Stimulated activated naive CD8-positive, alpha-beta T cell treated with anti-CD3 and anti-CD28 coated beads, Interleukin-15, amount 100 ng/mL, for 72 hours (primary cell): ENCODE measurements at regions not wholly inside any gene's neighbourhood (a gene's known extent, or its start where the extent isn't known, plus 50 kb on each side); places are given as distances from the start of the nearest gene placed in this dataset.
"Not testable (repeated sequence)": the region's sequence is repeated elsewhere in the genome, so short reads cannot be mapped to it uniquely, and the experiment has no call there.

Source experiments
- ATAC-seq: fragments of 150-1000 bp; cut with Tn5 transposase; 2 replicates; pipeline ENCODE4 v1.10.0; 2021; ENCODE audit warnings: mild to moderate bottlenecking, moderate library complexity
- DNase-seq, 2 donors: peaks; one replicate each; pipeline ENCODE4 v3.0.0; 2021 to 2022
- H3K27ac Mint-ChIP-seq, 2 donors: one replicate each; pipeline ENCODE4 v1.8.0; 2022; ENCODE audit warnings: mild to moderate bottlenecking in 2 of 2, mixed read lengths in 2 of 2, moderate library complexity in 2 of 2
- H3K27me3 Mint-ChIP-seq: one replicate; pipeline ENCODE4 v1.8.0; 2022; ENCODE audit warnings: mixed read lengths
- H3K4me1 Mint-ChIP-seq: one replicate; pipeline ENCODE4 v1.8.0; 2022; ENCODE audit warnings: mild to moderate bottlenecking, mixed read lengths
- H3K4me3 Mint-ChIP-seq, 2 donors: one replicate each; pipeline ENCODE4 v1.8.0; 2022; ENCODE audit warnings: mild to moderate bottlenecking in 2 of 2, mixed read lengths in 2 of 2, moderate library complexity in 1 of 2
- H3K9me3 Mint-ChIP-seq, 2 donors: one replicate each; pipeline ENCODE4 v1.8.0; 2022; ENCODE audit warnings: mixed read lengths in 2 of 2

DNA sequence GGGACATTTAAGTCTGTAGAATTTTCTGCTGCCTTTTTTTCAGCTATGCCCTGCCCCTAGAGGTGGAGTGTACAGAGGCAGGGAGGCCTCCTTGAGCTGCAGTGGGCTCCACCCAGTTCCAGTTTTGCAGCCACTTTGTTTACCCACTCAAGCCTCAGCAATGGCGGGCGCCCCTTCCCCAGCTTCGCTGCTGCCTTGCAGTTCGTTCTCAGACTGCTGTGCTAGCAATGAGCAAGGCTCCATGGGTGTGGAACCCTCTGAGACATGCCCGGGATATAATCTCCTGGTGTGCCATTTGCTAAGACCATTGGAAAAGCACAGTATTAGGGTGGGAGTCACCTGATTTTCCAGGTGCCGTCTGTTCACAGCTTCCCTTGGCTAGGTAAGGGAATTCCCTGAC, 68.0 kb upstream of the SEMA3E start:
- not testable (repeated sequence) for H3K4me3 Mint-ChIP-seq, H3K27me3 Mint-ChIP-seq, H3K27ac Mint-ChIP-seq, H3K4me1 Mint-ChIP-seq, ATAC-seq, DNase-seq
- H3K9me3 Mint-ChIP-seq, result peaks cover 0 to 20% of the 10 kb centered on the region in 2 donors

DNA sequence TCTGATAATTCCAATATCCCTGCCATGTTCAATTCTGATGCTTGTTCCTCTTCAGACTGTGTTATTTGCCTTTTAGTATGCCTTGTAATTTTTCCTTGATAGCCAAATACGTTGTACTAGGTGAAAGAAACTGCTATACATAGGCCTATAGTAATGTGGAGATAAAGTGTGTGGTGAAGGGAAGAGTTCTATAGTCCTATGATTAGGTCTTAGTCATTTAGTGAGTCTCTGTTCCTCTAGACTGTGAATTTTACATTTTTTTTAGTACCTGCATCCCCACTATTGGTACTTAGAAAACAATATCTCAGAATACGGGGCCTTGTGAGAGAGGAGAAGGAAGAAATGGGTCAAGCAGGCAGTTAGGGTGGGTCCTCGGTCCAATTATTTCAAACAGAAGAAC, 59.6 kb upstream of the SEMA3E start:
- DNase-seq, result no peak
- ATAC-seq, result no peak
- H3K4me3 Mint-ChIP-seq, result no peak overlapping the region
- no peak overlapping the region for H3K27ac Mint-ChIP-seq
- H3K9me3 Mint-ChIP-seq, result peaks cover 0 to 21% of the 10 kb centered on the region in 2 donors
- no peaks in the 10 kb centered on the region for H3K4me1 Mint-ChIP-seq
- H3K27me3 Mint-ChIP-seq, result no peaks in the 10 kb centered on the region

DNA sequence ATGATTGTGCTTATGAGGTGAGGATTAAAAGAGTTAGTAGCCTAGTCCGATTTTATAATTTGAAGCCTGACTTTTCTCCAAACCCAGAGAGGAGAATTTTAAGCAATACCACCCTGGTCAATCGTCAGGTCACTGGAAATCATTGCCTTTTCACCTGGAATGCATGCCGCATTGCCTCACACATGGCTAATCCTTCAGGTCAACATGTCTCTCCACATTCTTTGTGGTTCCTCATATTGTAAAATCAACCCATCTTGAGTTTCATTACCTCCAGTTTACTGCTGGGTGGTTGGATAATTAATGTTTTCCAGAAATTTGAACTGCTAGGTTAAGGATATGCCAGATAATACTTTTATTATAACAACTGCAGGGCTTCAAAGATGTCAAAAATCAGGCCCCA, 55.6 kb upstream of the SEMA3E start:
- Mint-ChIP-seq H3K4me1 (no peaks in the 10 kb centered on the region), H3K27me3 (no peaks in the 10 kb centered on the region)

DNA sequence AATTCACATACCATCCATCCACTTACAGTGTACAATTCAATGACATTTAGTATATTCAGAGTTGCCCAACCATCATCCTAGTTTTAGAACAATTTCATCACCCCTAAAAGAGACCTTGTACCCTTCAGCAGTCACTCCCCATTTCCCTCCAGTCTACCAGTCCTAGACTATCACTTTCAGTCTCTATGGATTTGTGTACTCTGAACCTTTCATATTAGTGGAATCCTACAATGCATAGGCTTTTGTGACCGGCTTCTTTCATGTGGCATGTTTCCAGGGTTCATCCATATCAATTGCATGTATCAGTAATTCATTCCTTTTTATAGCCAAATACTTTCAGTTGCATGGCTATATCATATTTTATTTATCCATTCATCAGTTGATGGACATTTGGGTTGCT, 53.5 kb upstream of the SEMA3E start:
- ATAC-seq, result no peak
- Mint-ChIP-seq H3K9me3 (no peaks in the 10 kb centered on the region), H3K27me3 (no peaks in the 10 kb centered on the region), H3K4me1 (no peaks in the 10 kb centered on the region), H3K4me3 (no peak overlapping the region), H3K27ac (no peak overlapping the region)
- no peak for DNase-seq

More for the DNA sequence above, 55.6 kb upstream of the SEMA3E start:
- Mint-ChIP-seq H3K27ac (no peak overlapping the region), H3K4me3 (no peak overlapping the region), H3K9me3 (peaks cover 0 to 10% of the 10 kb centered on the region in 2 donors)
- DNase-seq (no peak), ATAC-seq (no peak)

DNA sequence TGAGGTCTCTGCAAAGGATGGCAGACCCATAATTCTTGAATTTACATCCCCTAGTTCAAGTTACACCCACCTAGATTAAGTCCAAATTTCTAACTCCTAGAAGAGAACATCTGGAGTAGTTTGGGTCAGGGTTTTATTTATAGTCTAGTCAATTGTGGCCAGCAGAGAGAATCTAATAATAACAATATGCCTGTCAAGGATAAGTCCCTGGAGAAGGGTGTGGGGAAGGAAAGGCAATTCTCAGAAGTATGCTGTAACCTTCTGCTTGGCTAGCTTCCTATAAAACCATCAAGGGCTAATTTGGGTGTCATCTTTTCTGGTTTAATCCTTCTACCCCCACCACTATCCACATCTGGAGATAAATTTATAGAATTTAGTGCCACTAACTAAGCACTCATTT, 52.8 kb upstream of the SEMA3E start:
- no peaks in the 10 kb centered on the region for H3K4me1 Mint-ChIP-seq
- no peak overlapping the region for H3K4me3 Mint-ChIP-seq
- no peak overlapping the region for H3K27ac Mint-ChIP-seq
- H3K9me3 Mint-ChIP-seq, result no peaks in the 10 kb centered on the region
- ATAC-seq (no peak), DNase-seq (no peak)
- no peaks in the 10 kb centered on the region for H3K27me3 Mint-ChIP-seq
